ENCODE measurements at regions not wholly inside any gene's neighbourhood (a gene's known extent, or its start where the extent isn't known, plus 50 kb on each side); places are given as distances from the start of the nearest gene placed in this dataset.

DNA sequence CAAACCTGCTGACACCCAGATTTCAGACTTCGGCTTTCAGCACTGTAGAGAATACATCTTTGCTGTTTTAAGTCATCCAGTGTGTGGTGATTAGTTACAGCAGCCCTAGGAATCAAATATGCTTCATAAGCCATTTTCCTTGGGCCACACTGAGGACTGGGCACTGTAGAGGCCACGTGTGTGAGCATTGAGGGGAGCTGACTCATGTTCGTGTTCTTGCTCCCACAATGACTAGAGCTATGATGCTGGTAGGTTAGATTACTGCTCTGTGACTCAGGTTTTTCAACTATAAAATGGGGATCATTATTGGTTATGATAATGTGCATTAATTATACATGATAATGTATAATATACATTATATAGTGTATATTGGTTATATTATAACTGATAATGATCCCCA lies 96.5 kb upstream of the PALM2AKAP2 start:
- no peak for DNase-seq

- no peak for DNase-seq
These were observed 90.3 kb upstream of the PALM2AKAP2 start for GRCh38 chr9:109689701-109690100.

GRCh38 chr9:109699019-109699418 lies 81.0 kb upstream of the PALM2AKAP2 start:
- DNase-seq: no peak

- no peak for DNase-seq
These were observed 75.5 kb upstream of the PALM2AKAP2 start for GRCh38 chr9:109704546-109704945.

GRCh38 chr9:109705515-109705914 lies 74.5 kb upstream of the PALM2AKAP2 start:
- no peak for DNase-seq

- DNase-seq: no peak
These were observed 72.6 kb upstream of the PALM2AKAP2 start for GRCh38 chr9:109707355-109707754.

DNA sequence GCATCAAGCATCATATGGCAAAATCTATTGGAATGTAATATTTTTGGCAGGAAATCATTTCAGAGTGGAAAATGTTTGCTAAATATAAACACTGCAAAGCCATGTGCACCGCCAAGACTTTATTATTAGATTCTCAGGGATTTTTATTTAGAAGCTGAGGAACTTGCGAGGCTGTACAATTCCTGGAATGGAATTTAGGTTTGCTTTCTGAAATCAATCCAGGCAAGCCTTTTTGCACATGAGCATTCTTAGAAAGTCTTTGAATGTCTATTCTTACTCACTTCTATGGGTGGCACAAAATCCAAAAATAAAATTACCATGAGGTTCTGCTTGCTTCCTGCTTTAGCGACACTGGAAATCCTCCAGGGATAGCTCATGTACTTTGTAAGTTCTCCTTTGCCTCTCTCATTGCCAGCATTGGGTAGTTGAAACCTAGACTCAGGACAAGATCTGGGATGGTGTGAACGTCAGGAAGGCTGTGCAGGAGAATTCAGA lies 71.5 kb upstream of the PALM2AKAP2 start:
- DNase-seq: no peak

GRCh38 chr9:109709866-109710265 lies 70.1 kb upstream of the PALM2AKAP2 start:
- DNase-seq: no peak

- no peak for DNase-seq
These were observed 69.2 kb upstream of the PALM2AKAP2 start for GRCh38 chr9:109710830-109711229.

- peak; percentile 73 for DNase-seq
These were observed 64.7 kb upstream of the PALM2AKAP2 start for GRCh38 chr9:109715344-109715743.

DNA sequence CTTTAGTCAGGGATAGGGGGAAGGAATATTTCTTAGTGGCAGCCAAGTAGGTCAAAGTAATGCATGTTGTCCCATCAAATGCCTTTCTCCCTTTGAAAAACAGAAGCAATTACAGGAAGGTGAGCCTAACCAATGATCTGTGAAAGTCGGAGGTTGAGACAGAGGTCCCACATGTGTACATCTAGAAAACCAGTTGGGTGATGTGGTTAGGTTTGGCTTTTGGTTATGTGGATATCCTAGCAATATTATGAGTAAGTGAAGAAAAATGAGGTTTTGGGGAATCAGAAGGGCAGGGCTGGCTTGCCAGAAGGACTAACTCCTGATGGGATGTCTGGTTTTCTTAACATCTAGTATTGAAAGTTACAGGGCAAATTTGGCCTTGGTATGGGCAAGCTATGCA lies 63.4 kb upstream of the PALM2AKAP2 start:
- DNase-seq: no peak

GRCh38 chr9:109717342-109717741 lies 62.7 kb upstream of the PALM2AKAP2 start:
- no peak for DNase-seq

DNA sequence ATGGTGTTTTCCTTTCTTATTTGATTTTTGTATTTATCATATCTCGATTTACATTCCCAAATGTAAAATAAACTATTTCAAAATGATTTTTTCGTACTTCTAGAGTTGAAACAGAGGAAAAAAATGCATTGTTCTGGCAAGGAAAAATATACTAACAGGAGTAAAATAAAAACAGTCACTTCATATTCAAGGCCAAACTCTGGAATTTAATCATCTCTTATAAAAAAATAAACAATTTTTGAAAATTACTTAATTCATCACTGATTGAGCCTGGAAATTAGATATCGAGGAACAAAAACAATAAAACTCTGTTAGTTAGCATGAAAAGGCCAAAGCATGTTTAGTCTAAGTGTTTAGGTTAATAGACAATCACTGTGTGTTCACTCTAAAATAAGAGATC lies 61.1 kb upstream of the PALM2AKAP2 start:
- no peak for DNase-seq

- DNase-seq: no peak
These were observed 59.0 kb upstream of the PALM2AKAP2 start for GRCh38 chr9:109721001-109721400.

- no peak for DNase-seq
These were observed 58.0 kb upstream of the PALM2AKAP2 start for GRCh38 chr9:109722007-109722406.

GRCh38 chr9:109723781-109724180 lies 56.2 kb upstream of the PALM2AKAP2 start:
- DNase-seq: no peak

DNA sequence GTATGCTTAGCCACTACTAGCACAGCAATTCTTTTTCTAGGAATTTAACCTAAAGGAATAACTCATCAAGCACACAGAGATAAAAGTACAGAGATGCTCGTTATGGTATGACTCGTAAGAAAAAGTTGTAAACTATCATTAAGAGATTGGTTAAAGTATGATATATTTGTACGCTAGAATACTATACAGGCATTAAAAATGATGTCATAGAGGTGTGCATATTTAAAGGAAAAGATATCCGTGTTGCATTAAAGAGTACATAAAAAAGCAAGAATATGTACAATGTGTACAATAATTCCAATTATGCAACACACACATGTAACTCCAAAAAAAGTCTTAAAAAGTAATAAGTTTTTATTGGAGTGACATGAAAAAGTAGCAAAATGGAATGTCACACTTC lies 54.5 kb upstream of the PALM2AKAP2 start:
- DNase-seq: no peak

DNA sequence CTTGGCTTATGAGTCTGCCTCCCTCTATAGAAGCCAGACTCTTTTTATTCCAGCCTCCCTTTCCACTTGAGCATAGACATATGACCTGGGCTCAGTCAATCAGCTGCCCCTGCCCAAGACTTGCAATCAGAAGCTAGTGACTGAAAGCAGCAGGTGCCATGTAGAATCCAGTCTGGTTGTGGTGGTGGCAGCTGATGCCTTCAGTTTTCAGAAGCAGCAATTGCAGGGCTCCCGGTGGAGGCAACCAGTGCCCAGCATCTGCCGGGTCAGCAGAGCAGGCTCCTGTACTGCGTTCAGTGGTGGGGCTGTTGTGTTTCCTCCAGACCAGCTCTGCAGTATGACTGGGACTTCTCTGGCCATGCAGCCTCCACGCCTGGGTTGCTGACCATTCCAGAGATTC lies 53.9 kb upstream of the PALM2AKAP2 start:
- DNase-seq: no peak

DNA sequence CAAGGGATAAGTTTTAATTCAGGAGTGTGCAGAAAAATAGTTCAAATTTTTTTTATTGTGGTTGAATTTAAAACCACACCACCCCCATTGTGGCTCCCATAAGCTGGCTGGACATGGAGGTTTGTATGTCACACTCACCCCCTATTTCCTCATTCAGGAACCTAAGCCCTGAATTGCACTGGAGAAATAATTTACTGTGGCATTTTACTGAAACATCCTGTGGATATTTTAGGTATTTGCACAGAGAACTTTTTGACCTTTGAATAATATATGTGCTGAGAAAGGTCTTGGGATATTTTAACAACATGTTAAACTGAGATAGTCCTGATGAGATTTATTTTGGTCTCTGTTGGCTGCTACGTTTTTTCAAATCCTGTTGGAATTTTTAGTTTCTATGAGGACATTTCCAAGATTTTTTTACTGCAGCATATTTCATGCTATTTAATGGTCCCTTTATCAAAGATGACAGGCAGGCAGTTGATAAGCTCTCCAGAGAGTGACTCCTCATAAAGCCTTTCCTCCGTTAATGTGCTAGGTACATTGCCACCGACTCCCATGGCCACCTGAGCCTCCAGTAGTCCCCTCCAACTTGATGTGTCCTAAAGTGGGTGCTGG lies 51.2 kb upstream of the PALM2AKAP2 start:
- no peak for DNase-seq

DNA sequence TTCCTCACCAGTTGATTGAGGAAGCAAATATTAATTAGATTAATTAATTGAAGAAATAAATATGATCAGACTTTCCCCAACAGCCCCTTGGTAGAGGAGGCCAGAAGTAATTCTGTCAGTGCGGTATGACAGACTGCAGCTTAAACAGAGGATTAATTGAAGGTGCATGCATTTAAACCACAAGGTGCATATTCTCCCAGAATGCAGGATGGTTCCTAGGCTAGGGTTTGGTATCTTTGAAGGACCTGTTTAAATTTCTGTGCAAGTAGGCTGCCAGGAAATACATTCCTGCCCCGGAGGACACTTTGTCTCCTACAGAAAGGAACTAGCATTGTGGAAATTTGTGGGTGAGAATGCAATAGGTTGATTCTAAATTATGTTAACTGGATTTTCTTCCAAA lies 50.5 kb upstream of the PALM2AKAP2 start:
- DNase-seq: no peak
